HCEC 1CT (cell line): ENCODE measurements at regions not wholly inside any gene's neighbourhood (a gene's known extent, or its start where the extent isn't known, plus 50 kb on each side); places are given as distances from the start of the nearest gene placed in this dataset.

Experiments used
- DNase-seq: peaks from one replicate; pipeline ENCODE4 v3.0.0-alpha.2; 2017

GRCh38 chr2:196224756-196225155 is 53.4 kb upstream of the STK17B start:
- no peak for DNase-seq

GRCh38 chr2:196225213-196225612 is 53.8 kb upstream of the STK17B start:
- DNase-seq, result peak; percentile 67

- no peak for DNase-seq
These were observed 54.8 kb upstream of the STK17B start for GRCh38 chr2:196226058-196226706.

DNA sequence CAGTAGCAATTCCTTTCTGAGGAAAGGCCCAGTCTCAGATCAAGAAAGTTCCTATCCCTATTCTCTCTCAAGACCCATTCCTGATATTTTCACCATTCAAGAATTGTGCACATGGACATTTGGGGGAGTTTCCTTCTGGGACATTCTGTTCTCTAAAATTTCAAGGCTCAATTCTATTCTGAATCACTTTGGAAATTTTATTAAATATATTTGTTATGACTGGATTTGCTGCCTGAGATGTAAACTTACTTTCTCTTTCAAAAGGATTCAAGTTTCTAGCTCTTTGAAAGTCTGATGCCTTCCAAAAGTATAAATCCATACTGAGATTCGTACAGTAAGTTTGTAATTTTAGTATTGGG is 55.3 kb upstream of the STK17B start:
- no peak for DNase-seq

- DNase-seq, result no peak
These were observed 57.6 kb upstream of the STK17B start for GRCh38 chr2:196229013-196229412.

- no peak for DNase-seq
These were observed 58.9 kb upstream of the STK17B start for GRCh38 chr2:196230061-196230854.

GRCh38 chr2:196233021-196233804 is 61.8 kb upstream of the STK17B start:
- peak; percentile 88 for DNase-seq

- DNase-seq, result no peak
These were observed 62.6 kb upstream of the STK17B start for GRCh38 chr2:196233805-196234475.

DNA sequence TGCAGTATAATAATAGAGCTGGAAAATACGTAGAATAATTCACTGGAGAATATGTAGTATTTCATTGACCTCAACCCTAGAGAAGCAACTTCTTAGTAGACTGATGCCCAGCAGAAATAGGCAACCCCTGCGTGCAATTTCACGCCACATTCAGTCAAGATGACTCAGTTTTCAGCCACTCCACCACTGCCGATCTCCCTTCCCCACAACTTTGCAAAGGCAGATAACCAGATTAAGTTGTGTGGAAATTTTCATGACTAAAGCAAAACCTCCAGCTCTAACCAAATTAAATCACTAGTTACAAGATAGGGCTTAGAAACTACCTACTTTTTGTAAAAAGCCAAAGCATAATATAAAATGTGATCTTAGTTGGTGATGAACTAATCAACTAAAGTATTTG is 63.3 kb upstream of the STK17B start:
- peak; percentile 35 for DNase-seq

- no peak for DNase-seq
These were observed 67.5 kb upstream of the STK17B start for GRCh38 chr2:196238836-196239380.

- peak; percentile 75 for DNase-seq
These were observed 68.5 kb upstream of the STK17B start for GRCh38 chr2:196239622-196240587.

DNA sequence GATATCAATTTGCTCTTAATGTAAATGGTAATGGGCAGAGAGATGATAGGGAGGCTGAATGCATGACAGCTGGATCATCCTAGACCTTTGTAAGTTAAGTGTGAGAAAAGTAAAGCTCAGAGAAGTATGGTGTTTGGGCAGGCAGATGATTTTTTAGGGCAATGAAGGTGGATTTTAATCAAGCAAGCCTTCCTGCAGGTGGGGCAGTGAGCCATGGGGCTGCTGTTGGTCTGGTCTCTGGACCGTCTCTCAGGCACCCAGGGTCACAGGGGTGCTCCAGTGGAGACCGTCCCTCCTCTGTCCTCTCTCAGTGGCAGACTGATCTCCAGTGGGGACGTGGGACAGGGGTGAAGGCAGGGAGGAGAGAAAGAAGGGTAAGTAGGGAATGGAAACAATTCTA is 69.8 kb upstream of the STK17B start:
- no peak for DNase-seq

GRCh38 chr2:196242131-196242620 is 70.8 kb upstream of the STK17B start:
- DNase-seq, result peak; percentile 63

GRCh38 chr2:196244516-196244915 is 73.1 kb upstream of the STK17B start:
- DNase-seq, result no peak

DNA sequence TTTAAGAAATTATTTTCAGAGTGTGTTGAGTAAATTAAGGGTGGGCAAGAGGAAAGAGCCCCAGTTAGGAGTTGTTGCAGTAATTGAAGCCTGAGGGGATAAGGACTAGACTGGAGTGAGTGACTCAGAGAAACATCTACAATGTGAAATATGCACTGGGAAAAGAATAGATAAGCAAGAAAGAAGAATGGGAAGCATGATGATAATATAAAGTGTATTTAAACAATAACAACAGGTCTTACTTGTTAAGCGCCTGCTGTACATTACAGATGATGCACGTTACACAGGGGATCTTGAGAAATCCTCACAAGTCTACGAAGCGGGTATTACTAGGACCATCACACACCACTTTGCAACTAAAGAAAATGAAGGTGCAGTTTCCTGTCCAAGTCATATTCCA is 73.6 kb upstream of the STK17B start:
- DNase-seq, result no peak

DNA sequence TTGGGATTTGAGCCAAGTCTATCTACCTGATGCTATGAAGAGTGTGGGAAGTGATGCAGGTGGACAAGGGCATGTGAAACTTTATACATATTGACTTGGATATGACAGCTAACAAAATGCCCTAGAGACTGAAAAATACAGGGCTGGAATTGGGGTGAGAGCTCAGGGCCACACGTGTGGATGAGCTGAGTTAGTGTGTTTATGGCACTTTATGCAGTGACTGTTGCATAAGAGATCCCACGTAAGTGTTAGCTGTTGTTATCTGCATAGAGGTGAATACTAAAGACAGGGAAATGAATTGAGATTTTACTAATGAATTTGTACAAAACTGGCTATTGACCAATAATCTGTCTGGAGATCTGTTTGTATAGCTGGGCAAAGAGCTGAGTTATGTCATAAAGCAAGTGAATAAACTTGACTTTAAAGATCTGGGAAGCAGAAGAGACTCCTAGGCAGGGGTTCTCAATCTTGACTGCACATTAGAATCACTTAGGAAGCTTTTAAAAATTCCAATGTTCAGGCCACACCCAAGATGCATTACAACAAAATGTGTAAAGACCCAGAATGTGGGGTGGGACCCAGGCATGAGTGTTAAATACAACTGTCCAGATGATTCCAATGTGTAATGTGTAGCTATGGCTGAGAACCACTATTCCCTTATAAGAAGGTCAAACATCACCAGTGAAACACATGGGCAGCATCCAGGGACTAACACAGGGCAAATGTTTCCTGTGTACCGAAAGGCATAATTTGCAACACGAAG is 74.2 kb upstream of the STK17B start:
- no peak for DNase-seq

- no peak for DNase-seq
These were observed 76.0 kb upstream of the STK17B start for GRCh38 chr2:196247114-196247975.

DNA sequence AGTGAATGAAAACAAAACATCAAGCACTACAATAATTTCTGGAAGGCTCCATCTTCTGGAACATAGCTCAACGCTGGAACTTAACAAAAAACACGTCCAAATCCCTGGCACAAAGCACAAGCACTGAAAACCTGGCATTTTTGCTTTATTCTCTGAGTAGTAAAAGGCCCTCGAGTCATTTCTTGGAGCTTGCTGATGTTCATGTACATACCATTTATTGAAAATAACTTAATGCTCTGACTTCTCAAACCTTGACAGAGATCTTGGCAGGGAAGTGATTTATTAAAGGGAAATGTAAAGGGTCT is 76.5 kb upstream of the STK17B start:
- no peak for DNase-seq

GRCh38 chr2:196248467-196249094 is 77.2 kb upstream of the STK17B start:
- no peak for DNase-seq
